H9 (cell line): ENCODE measurements at regions not wholly inside any gene's neighbourhood (a gene's known extent, or its start where the extent isn't known, plus 50 kb on each side); places are given as distances from the start of the nearest gene placed in this dataset.

Source experiments
- DNase-seq: peaks from one replicate; pipeline ENCODE4 v3.0.0-alpha.2; 2017
- H2AFZ ChIP-seq: one replicate; pipeline ENCODE4 v1.6.1; 2013; ENCODE audit warnings: mild to moderate bottlenecking, low read length, control low read depth, moderate library complexity
- H2AK5ac ChIP-seq: 2 replicates; pipeline ENCODE4 v1.6.1; 2013; ENCODE audit warnings: low read length, control low read depth, mixed read lengths; ENCODE audit not compliant: insufficient read length
- H2BK120ac ChIP-seq: one replicate; pipeline ENCODE4 v1.6.1; 2013; ENCODE audit warnings: low read depth, mild to moderate bottlenecking, low read length, control low read depth, inconsistent platforms; ENCODE audit not compliant: poor library complexity, severe bottlenecking
- H2BK12ac ChIP-seq: 2 replicates; pipeline ENCODE4 v1.6.1; 2013; ENCODE audit warnings: low read length, control low read depth, mixed read lengths, low read depth; ENCODE audit not compliant: insufficient read length
- H2BK15ac ChIP-seq: 2 replicates; pipeline ENCODE4 v1.6.1; 2013; ENCODE audit warnings: low read depth, low read length, control low read depth
- H2BK20ac ChIP-seq: one replicate; pipeline ENCODE4 v1.6.1; 2013; ENCODE audit warnings: low read depth, mild to moderate bottlenecking, low read length, control low read depth, inconsistent platforms; ENCODE audit not compliant: poor library complexity, severe bottlenecking
- H2BK5ac ChIP-seq: 2 replicates; pipeline ENCODE4 v1.6.1; 2013; ENCODE audit warnings: low read length, control low read depth, mixed read lengths; ENCODE audit not compliant: insufficient read length
- H3K14ac ChIP-seq: 2 replicates; pipeline ENCODE4 v1.6.1; 2013; ENCODE audit warnings: low read length, control low read depth; ENCODE audit not compliant: insufficient read depth
- H3K18ac ChIP-seq: 2 replicates; pipeline ENCODE4 v1.6.1; 2013; ENCODE audit warnings: low read depth, mild to moderate bottlenecking, mixed read lengths, low read length, control low read depth; ENCODE audit not compliant: insufficient read length
- H3K23ac ChIP-seq: 2 replicates; pipeline ENCODE4 v1.6.1; 2013; ENCODE audit warnings: low read length, control low read depth, mixed read lengths, low read depth; ENCODE audit not compliant: insufficient read length
- H3K23me2 ChIP-seq: 2 replicates; pipeline ENCODE4 v1.6.1; 2013; ENCODE audit warnings: low read depth, mild to moderate bottlenecking, mixed read lengths, low read length, control low read depth; ENCODE audit not compliant: insufficient read length, poor library complexity, severe bottlenecking
- H3K27ac ChIP-seq: 2 replicates; pipeline ENCODE4 v1.5.1; 2013; ENCODE audit warnings: low read length, control low read depth, mixed read lengths, low read depth; ENCODE audit not compliant: insufficient read length
- H3K27me3 ChIP-seq: 2 replicates; pipeline ENCODE4 v1.6.1; 2013; ENCODE audit warnings: low read length, control low read depth, inconsistent platforms; ENCODE audit not compliant: insufficient read depth
- H3K4ac ChIP-seq: 2 replicates; pipeline ENCODE4 v1.6.1; 2013; ENCODE audit warnings: low read depth, mild to moderate bottlenecking, control low read depth, inconsistent platforms, low read length, moderate library complexity
- H3K4me1 ChIP-seq: 2 replicates; pipeline ENCODE4 v1.6.1; 2013; ENCODE audit warnings: low read length, control low read depth, inconsistent platforms; ENCODE audit not compliant: insufficient read depth
- H3K4me2 ChIP-seq: 2 replicates; pipeline ENCODE4 v1.6.1; 2013; ENCODE audit warnings: low read length, control low read depth, mixed read lengths; ENCODE audit not compliant: insufficient read length, insufficient read depth
- H3K56ac ChIP-seq: 2 replicates; pipeline ENCODE4 v1.6.1; 2013; ENCODE audit warnings: low read depth, mild to moderate bottlenecking, mixed read lengths, low read length, control low read depth; ENCODE audit not compliant: insufficient read length
- H3K79me1 ChIP-seq: 2 replicates; pipeline ENCODE4 v1.6.1; 2013; ENCODE audit warnings: low read depth, mild to moderate bottlenecking, moderate library complexity, low read length, control low read depth, inconsistent platforms; ENCODE audit not compliant: insufficient read depth, poor library complexity, severe bottlenecking
- H3K79me2 ChIP-seq: 2 replicates; pipeline ENCODE4 v1.6.1; 2013; ENCODE audit warnings: low read length, control low read depth, inconsistent platforms; ENCODE audit not compliant: insufficient read depth
- H3K9ac ChIP-seq: 2 replicates; pipeline ENCODE4 v1.6.1; 2013; ENCODE audit warnings: low read length, control low read depth, mixed read lengths; ENCODE audit not compliant: insufficient read length; ENCODE audit errors: extremely low read depth
- H3K9me3 ChIP-seq: one replicate; pipeline ENCODE4 v1.6.1; 2013; ENCODE audit warnings: low read depth, low read length, inconsistent platforms; ENCODE audit not compliant: control insufficient read depth
- H3T11ph ChIP-seq: one replicate; pipeline ENCODE4 v1.6.1; 2013; ENCODE audit warnings: mild to moderate bottlenecking, low read length, control low read depth, inconsistent platforms
- H4K20me1 ChIP-seq: one replicate; pipeline ENCODE4 v1.6.1; 2013; ENCODE audit not compliant: control insufficient read depth, insufficient read length, insufficient read depth
- H4K5ac ChIP-seq: 2 replicates; pipeline ENCODE4 v1.6.1; 2013; ENCODE audit warnings: low read depth, mild to moderate bottlenecking, mixed read lengths, low read length, control low read depth; ENCODE audit not compliant: insufficient read length
- H4K8ac ChIP-seq: replicated peaks from 2 replicates; pipeline ENCODE4 v1.6.1; 2013; ENCODE audit warnings: low read length, control low read depth, mixed read lengths, low read depth; ENCODE audit not compliant: insufficient read length
- H4K91ac ChIP-seq: 2 replicates; pipeline ENCODE4 v1.6.1; 2013; ENCODE audit warnings: low read depth, mild to moderate bottlenecking, moderate library complexity, mixed read lengths, low read length, control low read depth; ENCODE audit not compliant: insufficient read length
- H3K27ac Mint-ChIP-seq, 3 experiments: 2 replicates in 2 of 3; 3 replicates in 1 of 3; pipeline ENCODE4 v1.8.0; 2020 to 2021; ENCODE audit warnings: mixed read lengths in 3 of 3, mild to moderate bottlenecking in 1 of 3, moderate library complexity in 1 of 3
- H3K27me3 Mint-ChIP-seq: 2 replicates; pipeline ENCODE4 v1.8.0; 2021; ENCODE audit warnings: low read depth, mild to moderate bottlenecking, moderate library complexity, mixed read lengths
- H3K36me3 Mint-ChIP-seq, 3 experiments: 2 replicates in 2 of 3; 3 replicates in 1 of 3; pipeline ENCODE4 v1.8.0; 2020 to 2021; ENCODE audit warnings: low read depth in 3 of 3, mixed read lengths in 3 of 3; ENCODE audit not compliant: insufficient read depth in 1 of 3
- H3K4me1 Mint-ChIP-seq, 2 experiments: 2 replicates each; pipeline ENCODE4 v1.8.0; 2020; ENCODE audit warnings: mixed read lengths in 2 of 2
- H3K4me3 Mint-ChIP-seq, 2 experiments: 2 replicates in 1 of 2; 3 replicates in 1 of 2; pipeline ENCODE4 v1.8.0; 2020 to 2021; ENCODE audit warnings: mild to moderate bottlenecking in 2 of 2, mixed read lengths in 2 of 2, moderate library complexity in 1 of 2
- H3K9me3 Mint-ChIP-seq, 2 experiments: 2 replicates in 1 of 2; 3 replicates in 1 of 2; pipeline ENCODE4 v1.8.0; 2020; ENCODE audit warnings: mild to moderate bottlenecking in 2 of 2, mixed read lengths in 2 of 2, moderate library complexity in 1 of 2
- whole genome bisulfite sequencing: extraction: QIAGEN DNeasy Blood & Tissue Kit; methylation state at CpG from one replicate; pipeline ENCODE4 v1.1.7; 2013; ENCODE audit warnings: missing lambda C conversion rate, low lambda C conversion rate, mixed read lengths; ENCODE audit not compliant: insufficient read length; ENCODE audit errors: extremely low coverage; 5-methylcytosine and 5-hydroxymethylcytosine counted together
- TF ChIP-seq, protein P1 (sequence below): fragments of 200-600 bp; sonication (generic); conservative IDR thresholded peaks from 3 replicates; pipeline ENCODE4 v1.8.0; 2021; ENCODE audit warnings: antibody characterized with exemption, mild to moderate bottlenecking

GRCh38 chr2:183490914-183491313, 366.7 kb downstream of the NUP35 start:
- Mint-ChIP-seq H3K27ac (no peak overlapping the region), H3K4me3 (no peak overlapping the region), H3K27me3 (no peaks in the 10 kb centered on the region), H3K4me1 (peaks cover 9 to 20% of the 10 kb centered on the region in 2 experiments), H3K36me3 (no peaks in the 10 kb centered on the region), H3K9me3 (no peaks in the 10 kb centered on the region)
- Histone ChIP-seq H4K91ac (no peak overlapping the region), H3K23ac (no peak overlapping the region), H2BK120ac (no peak overlapping the region), H2AK5ac (no peak overlapping the region), H2BK15ac (no peak overlapping the region), H3K79me1 (no peaks in the 10 kb centered on the region), H2BK5ac (no peak overlapping the region), H3K56ac (no peak overlapping the region), H4K8ac (no peak overlapping the region), H4K20me1 (no peaks in the 10 kb centered on the region), H3K27me3 (no peaks in the 10 kb centered on the region), H3K14ac (no peak overlapping the region), H3K4me2 (no peak overlapping the region), H3K23me2 (no peaks in the 10 kb centered on the region), H3K9ac (no peak overlapping the region), H2BK12ac (no peak overlapping the region), H3K27ac (no peak overlapping the region), H3K79me2 (no peaks in the 10 kb centered on the region), H3K18ac (no peak overlapping the region), H2AFZ (no peak overlapping the region), H3T11ph (no peak overlapping the region), H3K4me1 (peaks cover 2% of the 10 kb centered on the region; the same call in 1 of the 2 replicates), H4K5ac (no peak overlapping the region), H3K4ac (no peak overlapping the region), H3K9me3 (no peaks in the 10 kb centered on the region), H2BK20ac (no peak overlapping the region)
- DNase-seq: no peak
- no CpG with 5 or more reads among the region's 2 CpGs for WGBS
- TF ChIP-seq, protein P1, sequence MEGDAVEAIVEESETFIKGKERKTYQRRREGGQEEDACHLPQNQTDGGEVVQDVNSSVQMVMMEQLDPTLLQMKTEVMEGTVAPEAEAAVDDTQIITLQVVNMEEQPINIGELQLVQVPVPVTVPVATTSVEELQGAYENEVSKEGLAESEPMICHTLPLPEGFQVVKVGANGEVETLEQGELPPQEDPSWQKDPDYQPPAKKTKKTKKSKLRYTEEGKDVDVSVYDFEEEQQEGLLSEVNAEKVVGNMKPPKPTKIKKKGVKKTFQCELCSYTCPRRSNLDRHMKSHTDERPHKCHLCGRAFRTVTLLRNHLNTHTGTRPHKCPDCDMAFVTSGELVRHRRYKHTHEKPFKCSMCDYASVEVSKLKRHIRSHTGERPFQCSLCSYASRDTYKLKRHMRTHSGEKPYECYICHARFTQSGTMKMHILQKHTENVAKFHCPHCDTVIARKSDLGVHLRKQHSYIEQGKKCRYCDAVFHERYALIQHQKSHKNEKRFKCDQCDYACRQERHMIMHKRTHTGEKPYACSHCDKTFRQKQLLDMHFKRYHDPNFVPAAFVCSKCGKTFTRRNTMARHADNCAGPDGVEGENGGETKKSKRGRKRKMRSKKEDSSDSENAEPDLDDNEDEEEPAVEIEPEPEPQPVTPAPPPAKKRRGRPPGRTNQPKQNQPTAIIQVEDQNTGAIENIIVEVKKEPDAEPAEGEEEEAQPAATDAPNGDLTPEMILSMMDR: no peak
